ENCODE measurements at regions not wholly inside any gene's neighbourhood (a gene's known extent, or its start where the extent isn't known, plus 50 kb on each side); places are given as distances from the start of the nearest gene placed in this dataset.

GRCh38 chr2:133673305-133673905, 105.1 kb upstream of the NCKAP5 start:
- Histone ChIP-seq H3K4me1 (ENCODE audit: control insufficient read depth, insufficient read depth, low read length) (peaks cover 4% of the 10 kb centered on the region), H3K27ac (ENCODE audit: low read depth, low read length) (no peak overlapping the region), H3K4me3 (ENCODE audit: low read length) (no peak overlapping the region), H3K27me3 (ENCODE audit: control insufficient read depth, insufficient read depth, low read length) (no peaks in the 10 kb centered on the region), H3K36me3 (ENCODE audit: control insufficient read depth, insufficient read depth, low read length) (no peaks in the 10 kb centered on the region), H3K9ac (ENCODE audit: low read length) (no peak overlapping the region)

DNA sequence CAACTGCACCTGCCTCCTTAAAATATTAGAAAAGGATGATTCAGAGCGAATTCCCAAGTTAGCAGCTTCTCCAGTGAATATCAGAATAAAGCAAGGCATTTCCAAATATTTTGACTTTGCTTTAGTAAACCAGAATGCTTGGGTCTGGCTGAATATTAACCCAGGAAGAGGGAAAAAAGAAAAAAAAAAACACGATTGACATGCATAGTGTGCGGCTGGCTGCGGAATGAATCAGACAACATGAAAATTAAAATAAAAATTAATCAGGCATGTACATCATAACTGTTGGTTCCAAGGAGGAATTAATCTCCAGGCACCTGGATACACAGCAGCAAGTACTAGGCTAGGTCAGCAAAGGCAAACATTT, 105.8 kb upstream of the NCKAP5 start:
- Histone ChIP-seq H3K27ac (ENCODE audit: low read depth, low read length) (no peak overlapping the region), H3K4me1 (ENCODE audit: control insufficient read depth, insufficient read depth, low read length) (peaks cover 4% of the 10 kb centered on the region), H3K9ac (ENCODE audit: low read length) (no peak overlapping the region)

GRCh38 chr2:133674433-133675331, 106.4 kb upstream of the NCKAP5 start:
- no peaks in the 10 kb centered on the region for H3K27me3 ChIP-seq (ENCODE audit: control insufficient read depth, insufficient read depth, low read length)
- H3K36me3 ChIP-seq (ENCODE audit: control insufficient read depth, insufficient read depth, low read length): no peaks in the 10 kb centered on the region
- peaks cover 4% of the 10 kb centered on the region for H3K4me1 ChIP-seq (ENCODE audit: control insufficient read depth, insufficient read depth, low read length)
- H3K27ac ChIP-seq (ENCODE audit: low read depth, low read length): no peak overlapping the region
- H3K9ac ChIP-seq (ENCODE audit: low read length): no peak overlapping the region
- peak overlapping the region; percentile 29 for H3K4me3 ChIP-seq (ENCODE audit: low read length)

More for the DNA sequence above, 105.8 kb upstream of the NCKAP5 start:
- Histone ChIP-seq H3K27me3 (ENCODE audit: control insufficient read depth, insufficient read depth, low read length) (no peaks in the 10 kb centered on the region), H3K36me3 (ENCODE audit: control insufficient read depth, insufficient read depth, low read length) (no peaks in the 10 kb centered on the region), H3K4me3 (ENCODE audit: low read length) (no peak overlapping the region)

GRCh38 chr2:133676392-133677130, 108.3 kb upstream of the NCKAP5 start:
- H3K27me3 ChIP-seq (ENCODE audit: control insufficient read depth, insufficient read depth, low read length): no peaks in the 10 kb centered on the region
- H3K27ac ChIP-seq (ENCODE audit: low read depth, low read length): no peak overlapping the region
- H3K9ac ChIP-seq (ENCODE audit: low read length): no peak overlapping the region
- no peaks in the 10 kb centered on the region for H3K36me3 ChIP-seq (ENCODE audit: control insufficient read depth, insufficient read depth, low read length)
- peaks cover 4% of the 10 kb centered on the region for H3K4me1 ChIP-seq (ENCODE audit: control insufficient read depth, insufficient read depth, low read length)
- H3K4me3 ChIP-seq (ENCODE audit: low read length): no peak overlapping the region

DNA sequence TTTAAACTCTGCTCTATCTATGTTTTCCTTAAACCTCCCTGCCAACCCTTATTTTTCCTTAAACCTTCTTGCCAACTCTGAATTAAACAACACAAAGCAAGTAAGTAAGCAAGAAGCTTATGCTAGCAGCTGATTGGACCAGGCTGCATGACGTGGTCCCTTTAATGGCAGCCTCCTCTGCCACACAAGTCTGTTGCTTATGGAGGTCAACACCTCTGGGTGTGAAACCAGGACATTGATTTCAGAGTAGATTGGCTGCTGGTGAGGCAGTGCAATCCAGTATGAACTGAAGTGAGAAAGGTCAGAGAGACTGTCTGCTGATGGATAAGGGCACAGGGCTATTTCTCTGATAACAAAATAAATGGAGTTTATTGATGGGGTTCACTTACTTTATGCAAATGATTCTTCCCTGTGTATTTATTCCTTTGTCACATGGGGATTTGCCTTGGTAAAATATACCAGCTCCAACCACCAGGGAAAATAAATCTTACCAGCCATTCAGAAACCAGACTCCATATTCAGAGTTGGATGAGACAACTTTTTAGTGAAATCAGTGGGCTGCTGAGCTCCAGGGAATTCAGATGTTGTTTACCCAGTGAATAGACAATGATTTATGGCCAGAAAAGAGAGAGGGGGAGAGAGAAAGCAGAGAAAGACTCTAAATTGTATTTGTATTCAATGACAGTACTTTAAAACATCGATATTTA, 112.2 kb upstream of the NCKAP5 start:
- Histone ChIP-seq H3K36me3 (ENCODE audit: control insufficient read depth, insufficient read depth, low read length) (no peaks in the 10 kb centered on the region), H3K4me3 (ENCODE audit: low read length) (no peak overlapping the region), H3K27ac (ENCODE audit: low read depth, low read length) (no peak overlapping the region), H3K9ac (ENCODE audit: low read length) (no peak overlapping the region), H3K27me3 (ENCODE audit: control insufficient read depth, insufficient read depth, low read length) (no peaks in the 10 kb centered on the region), H3K4me1 (ENCODE audit: control insufficient read depth, insufficient read depth, low read length) (no peaks in the 10 kb centered on the region)

DNA sequence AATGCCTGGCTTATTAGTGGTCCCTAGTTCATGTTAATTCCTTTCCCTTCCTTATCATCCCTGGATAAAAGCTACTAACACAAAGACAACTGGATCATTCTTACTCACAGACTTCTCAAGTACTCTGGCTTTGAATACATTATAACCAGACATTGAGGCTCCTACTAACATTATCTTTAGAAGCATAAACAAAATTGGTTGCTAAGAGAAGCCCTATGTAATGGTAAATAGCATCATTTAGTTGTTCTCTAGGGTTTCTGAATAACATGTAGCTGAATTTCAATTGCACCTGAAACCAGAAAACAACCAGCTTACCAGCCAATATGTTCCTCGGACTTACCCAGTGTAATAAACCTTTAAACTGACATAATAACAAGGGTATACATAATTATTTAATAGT, 114.1 kb upstream of the NCKAP5 start:
- no peaks in the 10 kb centered on the region for H3K36me3 ChIP-seq (ENCODE audit: control insufficient read depth, insufficient read depth, low read length)
- no peaks in the 10 kb centered on the region for H3K27me3 ChIP-seq (ENCODE audit: control insufficient read depth, insufficient read depth, low read length)
- H3K9ac ChIP-seq (ENCODE audit: low read length): no peak overlapping the region
- H3K4me1 ChIP-seq (ENCODE audit: control insufficient read depth, insufficient read depth, low read length): no peaks in the 10 kb centered on the region
- no peak overlapping the region for H3K27ac ChIP-seq (ENCODE audit: low read depth, low read length)
- H3K4me3 ChIP-seq (ENCODE audit: low read length): no peak overlapping the region

- no peak overlapping the region for H3K27ac ChIP-seq (ENCODE audit: low read depth, low read length)
- no peaks in the 10 kb centered on the region for H3K36me3 ChIP-seq (ENCODE audit: control insufficient read depth, insufficient read depth, low read length)
- no peaks in the 10 kb centered on the region for H3K27me3 ChIP-seq (ENCODE audit: control insufficient read depth, insufficient read depth, low read length)
- H3K4me1 ChIP-seq (ENCODE audit: control insufficient read depth, insufficient read depth, low read length): no peaks in the 10 kb centered on the region
- no peak overlapping the region for H3K4me3 ChIP-seq (ENCODE audit: low read length)
- no peak overlapping the region for H3K9ac ChIP-seq (ENCODE audit: low read length)
Measured at GRCh38 chr2:133682906-133683305, 114.6 kb upstream of the NCKAP5 start.

DNA sequence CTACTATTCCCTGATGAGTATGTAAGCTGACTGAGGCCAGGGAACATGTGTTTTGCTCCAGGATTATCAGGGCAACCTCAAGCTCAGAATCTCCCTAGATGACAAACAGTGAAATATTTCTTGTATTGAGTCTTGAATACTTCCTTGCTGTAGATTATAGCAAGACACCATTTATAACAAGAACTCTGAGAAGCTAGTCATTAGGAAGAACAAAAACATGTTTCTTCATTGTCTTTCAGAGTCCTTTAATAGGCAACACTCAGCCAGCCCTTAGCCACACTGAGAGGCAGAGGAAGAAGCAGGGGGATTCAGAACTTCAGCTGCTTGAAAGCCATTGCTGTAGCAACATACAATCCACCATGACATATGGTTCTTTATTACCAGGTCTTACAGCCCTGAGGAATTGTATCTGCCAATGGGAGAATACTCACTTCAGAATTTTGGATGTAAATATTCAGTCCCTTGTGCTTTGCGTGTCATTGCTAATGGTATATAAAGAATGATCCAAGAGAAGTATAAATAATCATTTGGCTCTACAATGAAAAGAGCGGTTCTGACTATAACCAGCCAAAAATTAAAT, 117.5 kb upstream of the NCKAP5 start:
- Histone ChIP-seq H3K27ac (ENCODE audit: low read depth, low read length) (no peak overlapping the region), H3K36me3 (ENCODE audit: control insufficient read depth, insufficient read depth, low read length) (no peaks in the 10 kb centered on the region), H3K27me3 (ENCODE audit: control insufficient read depth, insufficient read depth, low read length) (no peaks in the 10 kb centered on the region), H3K9ac (ENCODE audit: low read length) (no peak overlapping the region), H3K4me1 (ENCODE audit: control insufficient read depth, insufficient read depth, low read length) (no peaks in the 10 kb centered on the region), H3K4me3 (ENCODE audit: low read length) (no peak overlapping the region)

DNA sequence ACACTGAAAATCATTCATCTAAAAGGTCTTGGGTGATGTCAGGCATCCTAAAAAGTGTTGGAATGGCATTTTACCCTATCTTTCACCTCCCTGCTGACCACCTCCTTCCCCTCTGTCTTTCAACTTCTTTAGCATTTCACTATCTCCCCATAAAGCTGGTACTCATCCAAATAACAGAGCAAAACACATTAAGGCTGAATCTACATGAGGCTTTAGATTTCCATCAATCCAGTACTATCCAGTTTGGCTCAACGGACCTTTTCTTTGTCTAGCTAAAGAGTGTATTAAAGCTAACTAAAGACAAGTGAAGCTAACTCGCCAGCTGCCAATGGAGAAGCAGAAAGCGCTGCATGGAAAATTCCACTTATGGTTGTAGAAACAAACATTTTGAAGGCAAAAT, 122.5 kb upstream of the NCKAP5 start:
- no peaks in the 10 kb centered on the region for H3K4me1 ChIP-seq (ENCODE audit: control insufficient read depth, insufficient read depth, low read length)
- H3K36me3 ChIP-seq (ENCODE audit: control insufficient read depth, insufficient read depth, low read length): no peaks in the 10 kb centered on the region
- H3K9ac ChIP-seq (ENCODE audit: low read length): no peak overlapping the region
- H3K4me3 ChIP-seq (ENCODE audit: low read length): no peak overlapping the region
- no peaks in the 10 kb centered on the region for H3K27me3 ChIP-seq (ENCODE audit: control insufficient read depth, insufficient read depth, low read length)
- H3K27ac ChIP-seq (ENCODE audit: low read depth, low read length): no peak overlapping the region

DNA sequence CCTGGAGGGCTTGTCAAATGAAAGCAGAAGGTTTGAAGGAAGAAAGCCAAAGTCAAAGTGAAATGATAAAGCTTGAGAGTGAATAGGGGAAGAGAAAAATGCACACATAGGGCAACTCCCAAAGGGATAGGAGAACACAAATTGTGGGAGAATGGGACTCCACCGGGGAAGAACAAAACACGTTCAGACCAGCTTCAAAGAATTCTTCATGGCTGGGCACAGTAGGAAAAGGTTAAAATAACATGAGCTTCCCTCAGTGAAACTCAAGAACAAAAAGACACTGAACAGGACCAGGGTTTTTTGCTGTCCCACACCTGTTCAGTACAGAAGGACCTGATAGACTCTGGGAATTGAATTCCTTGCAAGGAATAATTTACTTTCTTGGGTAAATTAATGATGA, 123.1 kb upstream of the NCKAP5 start:
- H3K4me1 ChIP-seq (ENCODE audit: control insufficient read depth, insufficient read depth, low read length): no peaks in the 10 kb centered on the region
- H3K4me3 ChIP-seq (ENCODE audit: low read length): no peak overlapping the region
- no peak overlapping the region for H3K27ac ChIP-seq (ENCODE audit: low read depth, low read length)
- H3K27me3 ChIP-seq (ENCODE audit: control insufficient read depth, insufficient read depth, low read length): no peaks in the 10 kb centered on the region
- no peak overlapping the region for H3K9ac ChIP-seq (ENCODE audit: low read length)
- H3K36me3 ChIP-seq (ENCODE audit: control insufficient read depth, insufficient read depth, low read length): no peaks in the 10 kb centered on the region

DNA sequence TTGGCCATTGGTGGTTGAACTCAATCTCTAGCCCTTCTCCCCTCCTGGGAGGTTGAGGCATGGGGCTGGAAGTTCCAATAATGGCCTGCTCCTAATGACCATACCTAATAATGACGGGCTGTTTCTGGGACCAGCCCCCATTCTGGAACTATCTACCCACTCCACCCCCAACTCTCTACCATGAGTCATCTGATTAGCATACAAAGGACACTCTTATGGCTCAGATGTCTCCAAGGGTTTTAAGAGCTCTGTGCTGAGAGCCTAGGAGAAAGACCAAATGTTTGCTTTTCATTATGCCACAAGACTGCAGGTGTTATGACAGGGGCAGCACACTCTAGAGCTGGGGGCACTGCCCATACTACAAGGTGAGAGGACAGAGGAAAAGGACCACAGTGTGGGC, 137.0 kb upstream of the NCKAP5 start:
- no peak overlapping the region for H3K27ac ChIP-seq (ENCODE audit: low read depth, low read length)
- H3K4me3 ChIP-seq (ENCODE audit: low read length): no peak overlapping the region
- H3K36me3 ChIP-seq (ENCODE audit: control insufficient read depth, insufficient read depth, low read length): no peaks in the 10 kb centered on the region
- H3K9ac ChIP-seq (ENCODE audit: low read length): no peak overlapping the region
- no peaks in the 10 kb centered on the region for H3K27me3 ChIP-seq (ENCODE audit: control insufficient read depth, insufficient read depth, low read length)
- no peaks in the 10 kb centered on the region for H3K4me1 ChIP-seq (ENCODE audit: control insufficient read depth, insufficient read depth, low read length)

GRCh38 chr2:133710613-133711012, 142.3 kb upstream of the NCKAP5 start:
- Histone ChIP-seq H3K4me3 (ENCODE audit: low read length) (no peak overlapping the region), H3K27me3 (ENCODE audit: control insufficient read depth, insufficient read depth, low read length) (no peaks in the 10 kb centered on the region), H3K4me1 (ENCODE audit: control insufficient read depth, insufficient read depth, low read length) (no peaks in the 10 kb centered on the region), H3K36me3 (ENCODE audit: control insufficient read depth, insufficient read depth, low read length) (no peaks in the 10 kb centered on the region), H3K27ac (ENCODE audit: low read depth, low read length) (no peak overlapping the region), H3K9ac (ENCODE audit: low read length) (no peak overlapping the region)

Data from rectal smooth muscle tissue (tissue), 1 donor.